Activated CD8-positive, alpha-beta T cell treated with anti-CD3 and anti-CD28 coated beads for 36 hours (primary cell): ENCODE measurements at regions not wholly inside any gene's neighbourhood (a gene's known extent, or its start where the extent isn't known, plus 50 kb on each side); places are given as distances from the start of the nearest gene placed in this dataset.

ENCODE experiments used
- ATAC-seq: fragments of 200-7000 bp; cut with Tn5 transposase; one replicate; pipeline ENCODE4 v1.10.0; 2021; ENCODE audit warnings: mild to moderate bottlenecking, moderate library complexity
- CTCF ChIA-PET: fragments of 350-600 bp; sonication (Branson Sonifier 250); formaldehyde crosslinking; loops from one replicate; lab custom pipeline; 2021; ENCODE audit warnings: antibody characterized with exemption; lab: Charles Lee
- POLR2A ChIA-PET: fragments of 350-600 bp; sonication (Branson Sonifier 250); formaldehyde crosslinking; loops from one replicate; lab custom pipeline; 2021; ENCODE audit warnings: antibody characterized with exemption; lab: Charles Lee
- DNase-seq: peaks from one replicate; pipeline ENCODE4 v3.0.0-alpha.2; 2020
- H3K27ac Mint-ChIP-seq: one replicate; pipeline ENCODE4 v1.8.0; 2021; ENCODE audit warnings: mild to moderate bottlenecking, mixed read lengths
- H3K27me3 Mint-ChIP-seq: one replicate; pipeline ENCODE4 v1.8.0; 2021; ENCODE audit warnings: mixed read lengths
- H3K36me3 Mint-ChIP-seq: one replicate; pipeline ENCODE4 v1.8.0; 2021; ENCODE audit warnings: low read depth, mixed read lengths
- H3K4me1 Mint-ChIP-seq: one replicate; pipeline ENCODE4 v1.8.0; 2021; ENCODE audit warnings: low read depth, mixed read lengths
- H3K4me3 Mint-ChIP-seq: one replicate; pipeline ENCODE4 v1.8.0; 2021; ENCODE audit warnings: mild to moderate bottlenecking, moderate library complexity, mixed read lengths
- H3K9me3 Mint-ChIP-seq: one replicate; pipeline ENCODE4 v1.8.0; 2021; ENCODE audit warnings: mixed read lengths
- CTCF ChIP-seq: fragments of 200-600 bp; IDR thresholded peaks from one replicate; pipeline ENCODE4 v1.8.0; 2022; ENCODE audit warnings: antibody characterized with exemption, mild to moderate bottlenecking
- intact Hi-C: fragments of 100-400 bp; cut with micrococcal nuclease; formaldehyde crosslinking; loops from one replicate; pipeline ENCODE4 v1.10.0; 2022

GRCh38 chr14:47772652-47773051 is 97.2 kb upstream of the MDGA2 start:
- no peak overlapping the region for H3K27ac Mint-ChIP-seq
- no peaks in the 10 kb centered on the region for H3K36me3 Mint-ChIP-seq
- ChIA-PET POLR2A (no interaction called here), CTCF (no interaction called here)
- ATAC-seq, result no peak
- DNase-seq, result no peak
- no peaks in the 10 kb centered on the region for H3K27me3 Mint-ChIP-seq
- H3K4me3 Mint-ChIP-seq, result no peak overlapping the region
- intact Hi-C loops, result no loop called here
- no peak for TF ChIP-seq CTCF
- no peaks in the 10 kb centered on the region for H3K4me1 Mint-ChIP-seq
- peaks cover 9% of the 10 kb centered on the region for H3K9me3 Mint-ChIP-seq

- TF ChIP-seq CTCF, result no peak
- Mint-ChIP-seq H3K27ac (no peak overlapping the region), H3K4me3 (no peak overlapping the region), H3K4me1 (no peaks in the 10 kb centered on the region), H3K27me3 (no peaks in the 10 kb centered on the region), H3K36me3 (no peaks in the 10 kb centered on the region), H3K9me3 (peaks cover 7% of the 10 kb centered on the region)
- intact Hi-C loops, result no loop called here
- no peak for DNase-seq
- ATAC-seq, result no peak
- CTCF ChIA-PET, result no interaction called here
- POLR2A ChIA-PET, result no interaction called here
These were observed 87.9 kb upstream of the MDGA2 start for GRCh38 chr14:47763188-47763854.

- no peak for TF ChIP-seq CTCF
- no peaks in the 10 kb centered on the region for H3K27me3 Mint-ChIP-seq
- intact Hi-C loops, result no loop called here
- no peak for ATAC-seq
- no peak overlapping the region for H3K27ac Mint-ChIP-seq
- DNase-seq, result no peak
- peaks cover 6% of the 10 kb centered on the region for H3K9me3 Mint-ChIP-seq
- POLR2A ChIA-PET, result no interaction called here
- no peak overlapping the region for H3K4me3 Mint-ChIP-seq
- H3K36me3 Mint-ChIP-seq, result no peaks in the 10 kb centered on the region
- CTCF ChIA-PET, result no interaction called here
- no peaks in the 10 kb centered on the region for H3K4me1 Mint-ChIP-seq
These were observed 71.6 kb upstream of the MDGA2 start for GRCh38 chr14:47746986-47747385.

- H3K4me1 Mint-ChIP-seq, result no peaks in the 10 kb centered on the region
- TF ChIP-seq CTCF, result no peak
These were observed 68.8 kb upstream of the MDGA2 start for GRCh38 chr14:47744155-47744554.

GRCh38 chr14:47739541-47739940 is 64.1 kb upstream of the MDGA2 start:
- Mint-ChIP-seq H3K4me3 (no peak overlapping the region), H3K36me3 (no peaks in the 10 kb centered on the region), H3K27ac (no peak overlapping the region), H3K27me3 (no peaks in the 10 kb centered on the region), H3K9me3 (no peaks in the 10 kb centered on the region), H3K4me1 (no peaks in the 10 kb centered on the region)
- DNase-seq (no peak), ATAC-seq (no peak)
- no peak for TF ChIP-seq CTCF
- CTCF ChIA-PET, result no interaction called here
- POLR2A ChIA-PET, result no interaction called here
- intact Hi-C loops, result no loop called here

More at GRCh38 chr14:47744155-47744554, 68.8 kb upstream of the MDGA2 start:
- POLR2A ChIA-PET, result no interaction called here
- CTCF ChIA-PET, result no interaction called here
- H3K9me3 Mint-ChIP-seq, result peaks cover 2% of the 10 kb centered on the region
- DNase-seq, result no peak
- no peak overlapping the region for H3K4me3 Mint-ChIP-seq
- ATAC-seq, result no peak
- H3K36me3 Mint-ChIP-seq, result no peaks in the 10 kb centered on the region
- H3K27me3 Mint-ChIP-seq, result no peaks in the 10 kb centered on the region
- intact Hi-C loops, result no loop called here
- no peak overlapping the region for H3K27ac Mint-ChIP-seq
